ENCODE measurements at regions not wholly inside any gene's neighbourhood (a gene's known extent, or its start where the extent isn't known, plus 50 kb on each side); places are given as distances from the start of the nearest gene placed in this dataset.

DNA sequence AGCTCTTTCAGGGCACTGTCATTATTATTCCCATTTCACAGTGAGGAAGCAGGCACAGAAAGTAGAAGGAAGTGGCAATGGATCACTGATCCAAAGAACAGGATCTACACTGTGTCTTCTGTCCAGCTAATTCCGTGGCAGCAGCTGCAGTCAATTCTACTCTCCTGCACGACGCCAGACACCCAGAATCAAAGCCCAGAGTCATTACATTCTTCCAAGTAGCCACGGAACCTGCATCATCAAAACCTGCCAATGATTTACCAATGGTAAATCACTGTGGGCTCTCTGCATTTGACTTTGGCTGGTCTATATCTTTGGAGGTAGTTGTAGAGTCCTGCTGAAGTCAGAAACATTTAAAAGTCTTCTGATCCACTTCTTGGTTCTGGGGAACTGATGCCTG lies 767.7 kb downstream of the LIG4 start:
- no peak overlapping the region for H3T11ph ChIP-seq (ENCODE audit: low read length)
- no peaks in the 10 kb centered on the region for H3K79me2 ChIP-seq (ENCODE audit: insufficient read depth, low read length)
- no CpG with 5 or more reads among the region's 4 CpGs for WGBS (ENCODE audit: extremely low coverage, insufficient read length, low lambda C conversion rate)
- no peaks in the 10 kb centered on the region for H3K23me2 ChIP-seq (ENCODE audit: insufficient read length, low read depth, low read length, poor library complexity, severe bottlenecking)
- H4K20me1 ChIP-seq (ENCODE audit: control insufficient read depth, insufficient read depth, insufficient read length) = no peaks in the 10 kb centered on the region
- H3K27ac Mint-ChIP-seq = no peak overlapping the region
- H2BK12ac ChIP-seq (ENCODE audit: insufficient read length, low read depth, low read length) = no peak overlapping the region
- no peak for TF ChIP-seq CTCF (conservative IDR thresholded peaks at IDR 0.05)
- no peak overlapping the region for H3K27ac ChIP-seq (ENCODE audit: insufficient read length, low read depth, low read length)
- H3K27me3 Mint-ChIP-seq (ENCODE audit: low read depth) = no peaks in the 10 kb centered on the region
- H3K4me2 ChIP-seq (ENCODE audit: insufficient read depth, insufficient read length, low read length) = no peak overlapping the region
- no peak overlapping the region for H3K14ac ChIP-seq (ENCODE audit: insufficient read depth, low read length)
- no peak overlapping the region for H2AK5ac ChIP-seq (ENCODE audit: insufficient read length, low read length)
- H3K36me3 Mint-ChIP-seq (ENCODE audit: insufficient read depth in 1 of 3, low read depth in 3 of 3) = peaks cover 0 to 2% (median 0%) of the 10 kb centered on the region in 3 experiments; a peak in 2 of 7 replicates
- H2BK5ac ChIP-seq (ENCODE audit: insufficient read length, low read length) = no peak overlapping the region
- H3K79me1 ChIP-seq (ENCODE audit: insufficient read depth, low read depth, low read length, poor library complexity, severe bottlenecking) = no peaks in the 10 kb centered on the region
- H2BK15ac ChIP-seq (ENCODE audit: low read depth, low read length) = no peak overlapping the region
- H3K9me3 ChIP-seq (ENCODE audit: control insufficient read depth, low read depth, low read length) = no peaks in the 10 kb centered on the region
- H3K4me1 ChIP-seq (ENCODE audit: insufficient read depth, low read length) = no peaks in the 10 kb centered on the region
- H3K23ac ChIP-seq (ENCODE audit: insufficient read length, low read depth, low read length) = no peak overlapping the region
- no peak overlapping the region for H3K9ac ChIP-seq (ENCODE audit: extremely low read depth, insufficient read length, low read length)
- H2BK120ac ChIP-seq (ENCODE audit: low read depth, low read length, poor library complexity, severe bottlenecking) = no peak overlapping the region
- H3K56ac ChIP-seq (ENCODE audit: insufficient read length, low read depth, low read length) = no peak overlapping the region
- no peak overlapping the region for H3K18ac ChIP-seq (ENCODE audit: insufficient read length, low read depth, low read length)
- no peak overlapping the region for H4K91ac ChIP-seq (ENCODE audit: insufficient read length, low read depth, low read length)
- no peaks in the 10 kb centered on the region for H3K27me3 ChIP-seq (ENCODE audit: insufficient read depth, low read length)
- H3K4me1 Mint-ChIP-seq = peaks cover 4% of the 10 kb centered on the region in 2 experiments
- H2AFZ ChIP-seq (ENCODE audit: low read length) = no peak overlapping the region
- H3K4ac ChIP-seq (ENCODE audit: low read depth, low read length) = no peak overlapping the region
- H2BK20ac ChIP-seq (ENCODE audit: low read depth, low read length, poor library complexity, severe bottlenecking) = no peak overlapping the region
- H4K5ac ChIP-seq (ENCODE audit: insufficient read length, low read depth, low read length) = no peak overlapping the region
- no peak overlapping the region for H4K8ac ChIP-seq (replicated peaks; ENCODE audit: insufficient read length, low read depth, low read length)
- peaks cover 1 to 2% of the 10 kb centered on the region in 2 experiments; a peak in 3 of 5 replicates for H3K9me3 Mint-ChIP-seq
- no peak for DNase-seq
- no peak overlapping the region for H3K4me3 Mint-ChIP-seq

Measured in H9 (cell line).